ENCODE measurements at regions not wholly inside any gene's neighbourhood (a gene's known extent, or its start where the extent isn't known, plus 50 kb on each side); places are given as distances from the start of the nearest gene placed in this dataset.
A peak's percentile ranks its signal among the peaks of the same experiment; 100 is the strongest.

- Histone ChIP-seq H3K4me3 (no peak overlapping the region), H3K4me1 (no peaks in the 10 kb centered on the region), H3K27me3 (no peaks in the 10 kb centered on the region), H3K9me3 (no peaks in the 10 kb centered on the region), H3K27ac (no peak overlapping the region), H3K36me3 (no peaks in the 10 kb centered on the region)
- intact Hi-C loops (cut with DNase I; ENCODE audit: low total_unique reads): no loop called here
- no peak for TF ChIP-seq POLR2A (IDR thresholded peaks at IDR 0.05)
- no peak for TF ChIP-seq CTCF (IDR thresholded peaks at IDR 0.05)
- DNase-seq: no peak
Observed at GRCh38 chr3:70806021-70806420, 493.6 kb upstream of the MDFIC2 start.

GRCh38 chr3:70805061-70805889, 492.8 kb upstream of the MDFIC2 start:
- Histone ChIP-seq H3K4me1 (no peaks in the 10 kb centered on the region), H3K27me3 (no peaks in the 10 kb centered on the region), H3K27ac (peak overlapping the region in 1 of 2 donors; percentile 28), H3K4me3 (peak overlapping the region in 1 of 2 donors; percentile 19), H3K36me3 (no peaks in the 10 kb centered on the region), H3K9me3 (no peaks in the 10 kb centered on the region)
- intact Hi-C loops (cut with DNase I; ENCODE audit: low total_unique reads): no loop called here
- TF ChIP-seq CTCF (IDR thresholded peaks at IDR 0.05): no peak
- DNase-seq: no peak

- H3K4me1 ChIP-seq: no peaks in the 10 kb centered on the region
- no peak for TF ChIP-seq CTCF (IDR thresholded peaks at IDR 0.05)
- TF ChIP-seq POLR2A (IDR thresholded peaks at IDR 0.05): no peak
- intact Hi-C loops (cut with DNase I; ENCODE audit: low total_unique reads): no loop called here
- no peak for DNase-seq
- no peaks in the 10 kb centered on the region for H3K9me3 ChIP-seq
- H3K27me3 ChIP-seq: no peaks in the 10 kb centered on the region
- no peak overlapping the region for H3K4me3 ChIP-seq
- no peaks in the 10 kb centered on the region for H3K36me3 ChIP-seq
- no peak overlapping the region for H3K27ac ChIP-seq
Observed at GRCh38 chr3:70803891-70804290, 491.5 kb upstream of the MDFIC2 start.

- H3K27me3 ChIP-seq: no peaks in the 10 kb centered on the region
- intact Hi-C loops (cut with DNase I; ENCODE audit: low total_unique reads): no loop called here
- TF ChIP-seq POLR2A (IDR thresholded peaks at IDR 0.05): no peak
- TF ChIP-seq CTCF (IDR thresholded peaks at IDR 0.05): no peak
Observed at GRCh38 chr3:70803319-70803718, 490.9 kb upstream of the MDFIC2 start.

GRCh38 chr3:70800951-70801350, 488.5 kb upstream of the MDFIC2 start:
- no peak for DNase-seq
- Histone ChIP-seq H3K27me3 (no peaks in the 10 kb centered on the region), H3K4me1 (no peaks in the 10 kb centered on the region), H3K9me3 (no peaks in the 10 kb centered on the region), H3K4me3 (no peak overlapping the region), H3K27ac (no peak overlapping the region), H3K36me3 (no peaks in the 10 kb centered on the region)
- TF ChIP-seq POLR2A (IDR thresholded peaks at IDR 0.05): no peak
- no peak for TF ChIP-seq CTCF (IDR thresholded peaks at IDR 0.05)
- intact Hi-C loops (cut with DNase I; ENCODE audit: low total_unique reads): no loop called here

More at GRCh38 chr3:70803319-70803718, 490.9 kb upstream of the MDFIC2 start:
- DNase-seq: no peak
- Histone ChIP-seq H3K4me1 (no peaks in the 10 kb centered on the region), H3K4me3 (no peak overlapping the region), H3K27ac (no peak overlapping the region), H3K36me3 (no peaks in the 10 kb centered on the region), H3K9me3 (no peaks in the 10 kb centered on the region)

All from uterus (tissue), 3 donors.